AG10803 (cell line): ENCODE measurements at regions not wholly inside any gene's neighbourhood (a gene's known extent, or its start where the extent isn't known, plus 50 kb on each side); places are given as distances from the start of the nearest gene placed in this dataset.

Experiments used
- DNase-seq: peaks from one replicate; pipeline ENCODE4 v3.0.0; 2010; ENCODE audit warnings: low read depth
- H3K4me3 ChIP-seq: 2 replicates; pipeline ENCODE4 v1.5.1; 2011; ENCODE audit warnings: mild to moderate bottlenecking, low read length, control low read depth
- TF ChIP-seq, protein P1 (sequence below): conservative IDR thresholded peaks from 2 replicates; pipeline ENCODE4 v1.5.1; 2011; ENCODE audit warnings: mild to moderate bottlenecking, low read length, control low read depth, inconsistent platforms

DNA sequence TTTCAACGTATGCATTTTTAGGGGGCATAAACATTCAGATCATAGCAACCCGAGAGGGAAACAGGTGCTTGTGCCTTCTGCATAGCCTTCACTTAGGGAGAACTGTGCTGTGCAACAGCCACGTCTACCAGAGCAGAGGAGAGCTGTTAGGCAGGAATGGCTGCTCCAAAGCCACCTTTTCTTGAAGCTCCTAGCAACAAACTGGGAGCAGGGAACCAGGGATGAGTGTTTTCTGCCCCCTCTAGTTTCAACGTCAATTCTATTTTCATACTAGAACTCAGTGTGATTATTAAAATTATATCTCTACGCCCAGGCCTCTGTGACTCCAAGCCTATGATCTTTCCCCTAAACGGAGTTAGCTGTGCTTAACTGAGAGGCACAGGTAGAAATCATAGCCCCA, 290.0 kb downstream of the HAPSTR1 start:
- TF ChIP-seq, protein P1, sequence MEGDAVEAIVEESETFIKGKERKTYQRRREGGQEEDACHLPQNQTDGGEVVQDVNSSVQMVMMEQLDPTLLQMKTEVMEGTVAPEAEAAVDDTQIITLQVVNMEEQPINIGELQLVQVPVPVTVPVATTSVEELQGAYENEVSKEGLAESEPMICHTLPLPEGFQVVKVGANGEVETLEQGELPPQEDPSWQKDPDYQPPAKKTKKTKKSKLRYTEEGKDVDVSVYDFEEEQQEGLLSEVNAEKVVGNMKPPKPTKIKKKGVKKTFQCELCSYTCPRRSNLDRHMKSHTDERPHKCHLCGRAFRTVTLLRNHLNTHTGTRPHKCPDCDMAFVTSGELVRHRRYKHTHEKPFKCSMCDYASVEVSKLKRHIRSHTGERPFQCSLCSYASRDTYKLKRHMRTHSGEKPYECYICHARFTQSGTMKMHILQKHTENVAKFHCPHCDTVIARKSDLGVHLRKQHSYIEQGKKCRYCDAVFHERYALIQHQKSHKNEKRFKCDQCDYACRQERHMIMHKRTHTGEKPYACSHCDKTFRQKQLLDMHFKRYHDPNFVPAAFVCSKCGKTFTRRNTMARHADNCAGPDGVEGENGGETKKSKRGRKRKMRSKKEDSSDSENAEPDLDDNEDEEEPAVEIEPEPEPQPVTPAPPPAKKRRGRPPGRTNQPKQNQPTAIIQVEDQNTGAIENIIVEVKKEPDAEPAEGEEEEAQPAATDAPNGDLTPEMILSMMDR: no peak
- H3K4me3 ChIP-seq: no peak overlapping the region
- DNase-seq: no peak

DNA sequence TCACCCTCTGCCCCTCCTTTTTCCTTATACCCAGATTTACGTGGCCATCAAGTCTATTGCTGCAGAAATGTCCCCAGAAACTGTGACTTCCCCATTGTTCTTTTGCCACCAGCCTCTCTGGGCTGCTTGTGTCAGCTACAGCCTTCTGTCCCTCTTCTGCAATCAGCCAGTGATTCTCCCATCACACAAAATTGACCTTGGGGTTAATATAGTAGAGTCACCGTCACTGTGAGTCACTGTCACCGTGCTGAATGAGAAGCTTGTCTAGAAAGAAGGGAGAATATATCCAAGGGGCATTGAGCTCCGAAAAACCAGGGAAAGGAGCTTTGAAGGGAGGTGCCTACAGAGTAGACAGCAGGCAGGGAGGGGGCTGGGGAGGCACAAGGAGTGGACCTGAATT, 290.5 kb downstream of the HAPSTR1 start:
- TF ChIP-seq, protein P1: no peak
- no peak overlapping the region for H3K4me3 ChIP-seq
- DNase-seq: no peak

GRCh38 chr16:9383281-9383680, 291.8 kb downstream of the HAPSTR1 start:
- H3K4me3 ChIP-seq: no peak overlapping the region
- TF ChIP-seq, protein P1: no peak
- no peak for DNase-seq

DNA sequence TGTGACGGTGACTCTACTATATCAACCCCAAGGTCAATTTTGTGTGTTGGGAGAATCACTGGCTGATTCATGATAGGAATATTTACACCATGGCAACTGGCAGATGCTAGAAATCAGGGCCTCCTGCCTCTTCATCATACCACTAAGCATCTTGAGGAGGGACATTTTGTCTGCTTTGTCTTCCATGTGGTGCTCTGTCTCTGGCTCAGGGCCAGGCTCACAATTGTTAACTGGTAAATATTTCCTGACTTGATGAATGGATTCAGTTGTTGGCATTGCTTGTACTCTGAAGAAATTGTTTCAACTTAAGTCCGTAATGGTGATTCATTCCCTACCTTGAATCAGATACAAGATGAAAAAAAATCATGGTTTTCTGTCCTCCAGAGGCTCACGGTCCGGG, 292.7 kb downstream of the HAPSTR1 start:
- TF ChIP-seq, protein P1: no peak
- no peak for DNase-seq
- H3K4me3 ChIP-seq: no peak overlapping the region

DNA sequence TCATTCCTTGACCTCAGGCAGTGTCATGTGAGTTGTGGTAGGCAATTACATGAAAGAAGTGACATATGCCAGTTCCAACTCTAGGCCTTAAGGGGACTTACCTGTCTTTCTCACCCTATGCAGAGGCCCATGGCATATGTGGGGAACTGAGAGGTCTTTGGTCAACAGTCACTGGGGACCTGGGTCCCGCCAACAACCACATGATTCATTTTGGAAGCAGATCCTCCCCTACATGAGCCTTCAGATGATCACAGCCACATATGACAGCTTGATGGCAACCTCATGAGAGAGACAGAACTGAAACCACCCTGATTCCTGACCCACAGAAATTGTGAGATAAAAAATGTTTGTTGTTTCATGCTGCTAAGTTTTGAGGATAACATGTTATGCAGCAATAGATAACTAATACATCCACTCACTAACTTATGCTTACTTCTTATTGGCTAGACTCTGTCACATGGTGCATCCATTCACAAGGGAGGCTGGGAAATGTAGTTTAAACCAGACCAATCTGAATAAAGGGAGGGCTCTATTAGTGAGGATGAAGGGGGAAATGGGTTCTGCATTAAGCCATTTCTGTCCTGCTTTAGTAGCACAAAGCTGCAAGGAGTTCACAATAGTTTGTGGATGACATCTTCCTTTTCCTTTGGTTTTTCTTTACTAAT, 298.2 kb downstream of the HAPSTR1 start:
- TF ChIP-seq, protein P1: no peak
- no peak for DNase-seq
- no peak overlapping the region for H3K4me3 ChIP-seq

- no peak overlapping the region for H3K4me3 ChIP-seq
- TF ChIP-seq, protein P1: no peak
- no peak for DNase-seq
These were observed 301.5 kb downstream of the HAPSTR1 start for GRCh38 chr16:9392956-9393355.

DNA sequence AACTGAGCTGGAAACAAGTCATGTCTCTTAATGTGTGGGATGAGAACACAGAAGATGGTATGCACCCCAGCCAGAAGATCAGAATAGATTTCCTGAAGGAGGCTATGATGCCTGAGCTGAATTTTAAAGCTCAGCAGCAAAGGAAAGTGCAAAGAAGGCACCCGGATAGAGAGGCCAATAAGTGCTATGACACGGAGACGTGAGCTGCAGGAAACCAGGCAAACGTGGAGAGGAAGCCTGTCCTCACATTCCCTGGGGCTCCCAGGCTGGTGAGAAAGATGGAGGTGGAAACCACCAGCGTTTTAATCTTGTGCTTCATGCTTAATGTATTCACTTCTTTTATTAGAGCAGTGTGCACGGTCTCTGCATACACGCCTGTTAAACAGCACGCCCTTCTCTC, 302.1 kb downstream of the HAPSTR1 start:
- no peak overlapping the region for H3K4me3 ChIP-seq
- no peak for DNase-seq
- TF ChIP-seq, protein P1: no peak
